Activated T-cell treated with anti-CD3 and anti-CD28 coated beads, Interleukin-2, amount 50 U/mL, for 4 hours (primary cell): ENCODE measurements at regions not wholly inside any gene's neighbourhood (a gene's known extent, or its start where the extent isn't known, plus 50 kb on each side); places are given as distances from the start of the nearest gene placed in this dataset.
"Not testable (repeated sequence)": the region's sequence is repeated elsewhere in the genome, so short reads cannot be mapped to it uniquely, and the experiment has no call there.

Experiments used
- ATAC-seq, 2 donors: fragments of 200-7000 bp; cut with Tn5 transposase; one replicate each; pipeline ENCODE4 v1.10.0; 2021
- DNase-seq: peaks from one replicate; pipeline ENCODE4 v3.0.0-alpha.2; 2020
- H3K27me3 Mint-ChIP-seq: one replicate; pipeline ENCODE4 v1.8.0; 2021; ENCODE audit warnings: low read depth, mixed read lengths
- H3K36me3 Mint-ChIP-seq: one replicate; pipeline ENCODE4 v1.8.0; 2022; ENCODE audit warnings: mixed read lengths; ENCODE audit not compliant: insufficient read depth
- H3K4me1 Mint-ChIP-seq: one replicate; pipeline ENCODE4 v1.8.0; 2021; ENCODE audit warnings: low read depth, mixed read lengths
- H3K4me3 Mint-ChIP-seq: one replicate; pipeline ENCODE4 v1.8.0; 2021; ENCODE audit warnings: mild to moderate bottlenecking, moderate library complexity, mixed read lengths
- H3K9me3 Mint-ChIP-seq: one replicate; pipeline ENCODE4 v1.8.0; 2021; ENCODE audit warnings: mixed read lengths

DNA sequence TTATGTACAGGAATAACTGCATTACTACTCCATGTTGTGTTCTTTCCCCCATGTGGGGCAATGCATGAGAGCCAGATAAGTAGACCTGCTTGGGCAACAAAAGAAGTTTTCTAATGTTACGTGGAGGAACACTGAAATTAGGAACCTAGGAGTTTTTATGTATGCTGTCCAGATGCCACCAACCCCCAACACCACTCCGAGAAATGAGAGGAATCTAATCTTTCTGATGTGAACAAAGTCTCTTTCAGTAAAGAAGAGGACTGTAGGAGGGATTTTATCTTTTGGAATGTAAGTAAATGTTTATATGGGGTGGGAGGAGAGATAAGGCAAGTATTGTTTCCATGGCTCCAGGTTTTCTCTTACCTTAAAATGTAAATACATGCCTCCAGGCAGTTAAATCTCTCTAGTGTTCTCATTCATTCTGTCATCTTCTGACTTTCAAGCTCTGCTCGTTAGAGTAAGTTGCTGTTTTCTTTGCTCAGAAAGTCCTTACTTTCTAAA is 820.6 kb downstream of the PCDH17 start:
- peaks cover 17% of the 10 kb centered on the region for H3K9me3 Mint-ChIP-seq
- no peaks in the 10 kb centered on the region for H3K36me3 Mint-ChIP-seq
- ATAC-seq (no peak), DNase-seq (no peak)
- H3K4me1 Mint-ChIP-seq, result no peaks in the 10 kb centered on the region
- no peaks in the 10 kb centered on the region for H3K27me3 Mint-ChIP-seq
- no peak overlapping the region for H3K4me3 Mint-ChIP-seq

DNA sequence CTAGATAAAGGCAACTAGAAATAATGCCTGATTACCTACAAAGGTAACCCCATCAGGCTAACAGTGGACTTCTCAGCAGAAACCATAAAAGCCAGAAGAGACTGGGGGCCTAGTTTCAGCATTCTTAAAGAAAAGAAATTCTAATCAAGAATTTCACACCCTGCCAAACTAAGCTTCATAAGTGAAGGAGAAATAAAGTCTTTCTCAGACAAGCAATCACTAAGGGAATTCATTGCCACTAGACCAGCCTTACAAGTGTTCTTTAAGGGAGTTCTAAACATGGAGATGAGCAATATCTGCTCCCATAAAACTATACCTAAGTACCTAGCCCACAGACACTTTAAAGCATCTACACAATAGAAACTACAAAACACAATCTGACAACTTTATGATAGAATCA is 823.5 kb downstream of the PCDH17 start:
- Mint-ChIP-seq H3K9me3 (peaks cover 24% of the 10 kb centered on the region), H3K4me1 (no peaks in the 10 kb centered on the region), H3K27me3 (no peaks in the 10 kb centered on the region), H3K4me3 (no peak overlapping the region), H3K36me3 (no peaks in the 10 kb centered on the region)
- DNase-seq, result no peak
- no peak for ATAC-seq

DNA sequence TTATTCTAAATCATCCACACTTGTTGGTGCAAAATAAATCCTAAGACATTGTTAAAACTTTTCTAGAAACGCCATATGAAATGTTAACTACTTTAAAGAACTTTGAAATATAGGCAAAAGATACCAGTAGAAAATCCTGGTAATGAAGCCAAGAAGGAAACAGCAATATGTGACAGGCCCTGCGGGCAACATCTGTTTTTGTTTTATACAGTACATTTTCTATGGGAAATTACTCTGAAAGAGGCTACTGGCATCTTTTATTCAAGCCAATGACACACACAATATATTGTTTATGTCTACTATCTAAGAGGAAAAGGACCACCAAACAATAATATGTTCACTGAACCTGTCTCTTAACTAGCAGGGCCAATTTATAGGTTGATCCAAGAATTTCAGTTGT is 829.7 kb downstream of the PCDH17 start:
- Mint-ChIP-seq H3K36me3 (no peaks in the 10 kb centered on the region), H3K4me3 (no peak overlapping the region), H3K27me3 (no peaks in the 10 kb centered on the region), H3K4me1 (no peaks in the 10 kb centered on the region), H3K9me3 (peaks cover 15% of the 10 kb centered on the region)
- ATAC-seq (no peak), DNase-seq (no peak)

DNA sequence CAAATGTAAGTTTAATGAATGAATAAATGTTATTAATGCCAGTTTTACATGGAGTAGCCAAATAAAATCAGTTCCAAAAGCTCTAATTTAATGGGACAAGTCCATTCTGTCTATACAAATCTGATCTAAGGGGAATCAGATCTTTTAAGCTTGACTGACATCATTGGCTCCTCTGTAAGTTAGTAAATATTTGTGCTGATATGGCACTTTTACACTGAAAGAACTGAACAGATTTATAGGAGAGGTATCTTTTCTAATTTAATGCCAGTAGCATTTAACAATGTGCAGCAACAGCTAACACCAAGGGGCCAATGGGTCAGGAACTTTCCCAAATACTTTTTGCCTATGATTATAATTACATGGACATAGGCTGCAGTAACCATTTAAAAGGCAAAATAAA is 832.3 kb downstream of the PCDH17 start:
- DNase-seq (no peak), ATAC-seq (no peak)
- Mint-ChIP-seq H3K27me3 (no peaks in the 10 kb centered on the region), H3K4me3 (no peak overlapping the region), H3K36me3 (no peaks in the 10 kb centered on the region), H3K9me3 (peaks cover 11% of the 10 kb centered on the region), H3K4me1 (no peaks in the 10 kb centered on the region)

DNA sequence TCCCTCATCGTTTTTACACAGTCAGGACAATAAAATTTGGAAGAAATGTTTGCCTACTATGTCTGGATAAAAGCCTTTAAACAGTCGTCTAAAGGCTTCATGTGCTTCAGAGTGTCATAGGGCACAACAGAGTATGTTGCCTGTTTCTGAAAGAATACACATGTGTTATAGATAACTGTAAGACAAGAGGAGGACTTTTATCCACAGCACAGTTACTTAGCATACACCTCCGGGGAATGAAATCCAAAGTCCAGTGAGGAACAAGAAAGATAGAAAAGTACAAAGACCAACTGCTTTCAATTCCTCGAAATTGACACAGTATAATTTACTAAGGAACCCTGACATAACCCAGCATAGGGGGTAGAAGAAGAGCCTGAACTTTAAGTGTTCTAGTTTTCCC is 835.6 kb downstream of the PCDH17 start:
- H3K9me3 Mint-ChIP-seq, result peaks cover 20% of the 10 kb centered on the region
- no peaks in the 10 kb centered on the region for H3K4me1 Mint-ChIP-seq
- ATAC-seq, result no peak
- H3K4me3 Mint-ChIP-seq, result no peak overlapping the region
- no peak for DNase-seq
- H3K27me3 Mint-ChIP-seq, result no peaks in the 10 kb centered on the region
- no peaks in the 10 kb centered on the region for H3K36me3 Mint-ChIP-seq

DNA sequence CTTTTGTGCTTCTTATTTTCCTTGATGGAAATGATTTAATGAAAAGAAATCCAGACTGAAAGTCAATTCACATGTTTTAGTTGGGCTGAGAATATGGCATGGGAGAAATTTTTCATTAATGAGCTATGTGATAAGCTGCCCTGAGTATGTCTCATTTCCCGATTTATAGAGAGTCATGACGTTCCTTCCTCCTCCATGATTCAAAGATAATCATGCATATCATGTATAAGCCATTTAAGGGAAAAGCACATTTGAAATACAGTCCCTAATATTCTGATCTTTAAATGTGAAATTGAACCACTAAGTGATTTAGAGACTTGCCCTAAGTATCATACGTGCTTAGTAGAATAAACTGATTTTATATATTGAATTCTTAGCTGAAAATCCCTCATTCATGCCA is 840.9 kb downstream of the PCDH17 start:
- H3K36me3 Mint-ChIP-seq, result no peaks in the 10 kb centered on the region
- no peak for ATAC-seq

DNA sequence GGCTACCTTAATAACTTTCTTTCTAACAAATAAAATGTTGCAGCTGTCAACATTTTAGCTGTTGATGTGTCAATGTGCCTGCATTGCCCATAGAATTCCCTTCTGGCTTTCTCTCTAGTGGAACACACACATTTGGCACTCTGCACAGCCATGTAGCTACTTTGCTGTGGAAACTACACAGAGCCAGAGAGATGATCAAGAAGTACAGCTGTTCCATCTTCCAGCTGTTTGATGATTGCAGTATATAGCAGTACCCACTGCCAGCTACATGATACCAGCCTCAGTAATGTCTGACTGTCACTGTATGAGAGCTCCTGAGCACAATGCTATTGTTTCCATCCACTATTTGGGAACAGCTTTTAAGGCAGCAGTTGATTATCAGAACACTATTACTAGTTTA is 843.0 kb downstream of the PCDH17 start:
- ATAC-seq, result no peak
- no peak for DNase-seq
- H3K4me3 Mint-ChIP-seq, result no peak overlapping the region
- H3K36me3 Mint-ChIP-seq, result no peaks in the 10 kb centered on the region
- H3K27me3 Mint-ChIP-seq, result no peaks in the 10 kb centered on the region
- no peaks in the 10 kb centered on the region for H3K4me1 Mint-ChIP-seq
- H3K9me3 Mint-ChIP-seq, result peaks cover 6% of the 10 kb centered on the region

More for the DNA sequence above, 840.9 kb downstream of the PCDH17 start:
- peaks cover 19% of the 10 kb centered on the region for H3K9me3 Mint-ChIP-seq
- no peaks in the 10 kb centered on the region for H3K4me1 Mint-ChIP-seq
- no peak overlapping the region for H3K4me3 Mint-ChIP-seq
- H3K27me3 Mint-ChIP-seq, result no peaks in the 10 kb centered on the region
- DNase-seq, result no peak

DNA sequence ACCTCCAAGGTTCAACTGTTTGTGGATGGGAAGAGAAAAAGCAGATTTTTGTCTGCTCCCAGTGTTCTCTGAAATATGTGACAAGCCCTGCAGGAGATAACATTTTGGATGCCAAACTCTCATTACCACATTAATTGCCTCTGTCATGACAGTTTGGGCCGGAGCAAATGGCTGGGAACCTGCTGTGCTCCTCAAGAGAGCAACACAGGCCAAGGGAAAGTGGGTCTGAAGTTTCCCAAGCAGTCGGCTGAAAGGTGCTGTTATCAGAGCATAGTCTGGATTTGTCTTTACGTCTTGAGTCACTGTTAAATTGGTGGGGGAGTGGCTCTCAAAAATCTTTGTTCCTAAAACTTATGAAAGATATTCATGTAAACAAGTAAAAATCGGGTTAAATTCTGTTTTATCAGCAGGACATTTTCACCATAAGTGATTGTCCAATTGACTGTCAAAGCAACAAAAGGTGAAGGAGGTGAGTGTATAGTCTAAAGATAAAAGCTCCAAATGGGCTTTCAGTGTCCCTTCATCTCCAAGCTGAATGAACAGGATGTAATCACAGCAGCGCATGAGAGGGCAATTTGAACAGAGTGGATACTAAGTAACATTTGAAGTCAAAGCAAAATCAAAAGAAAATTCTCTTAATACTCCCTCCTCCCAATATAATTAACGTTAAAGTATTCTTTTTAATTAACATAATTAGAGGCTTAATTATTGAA is 844.8 kb downstream of the PCDH17 start:
- Mint-ChIP-seq H3K4me3 (no peak overlapping the region), H3K9me3 (peaks cover 12% of the 10 kb centered on the region), H3K4me1 (no peaks in the 10 kb centered on the region), H3K36me3 (no peaks in the 10 kb centered on the region), H3K27me3 (no peaks in the 10 kb centered on the region)
- ATAC-seq, result no peak
- DNase-seq, result no peak

DNA sequence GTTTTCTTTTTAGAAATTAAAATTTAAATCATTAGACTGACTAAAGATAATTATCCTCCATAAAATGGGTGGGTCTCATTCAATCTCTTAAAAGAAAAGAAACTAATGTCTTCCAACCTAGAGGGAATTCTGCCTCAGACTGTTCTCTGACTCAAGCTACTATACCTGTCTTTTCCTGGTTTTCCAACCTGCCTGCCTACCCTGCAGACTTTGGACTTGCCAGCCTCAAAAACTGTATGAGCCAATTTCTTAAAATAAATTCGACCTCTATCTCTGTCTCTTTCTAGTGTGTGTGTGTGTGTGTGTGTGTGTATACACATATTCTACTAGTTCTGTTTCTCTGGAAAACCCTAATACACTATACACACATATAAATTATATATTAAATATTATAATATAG is 847.3 kb downstream of the PCDH17 start:
- H3K4me1 Mint-ChIP-seq, result no peaks in the 10 kb centered on the region
- no peaks in the 10 kb centered on the region for H3K36me3 Mint-ChIP-seq
- H3K27me3 Mint-ChIP-seq, result no peaks in the 10 kb centered on the region
- DNase-seq (no peak), ATAC-seq (no peak)
- no peak overlapping the region for H3K4me3 Mint-ChIP-seq
- peaks cover 14% of the 10 kb centered on the region for H3K9me3 Mint-ChIP-seq

DNA sequence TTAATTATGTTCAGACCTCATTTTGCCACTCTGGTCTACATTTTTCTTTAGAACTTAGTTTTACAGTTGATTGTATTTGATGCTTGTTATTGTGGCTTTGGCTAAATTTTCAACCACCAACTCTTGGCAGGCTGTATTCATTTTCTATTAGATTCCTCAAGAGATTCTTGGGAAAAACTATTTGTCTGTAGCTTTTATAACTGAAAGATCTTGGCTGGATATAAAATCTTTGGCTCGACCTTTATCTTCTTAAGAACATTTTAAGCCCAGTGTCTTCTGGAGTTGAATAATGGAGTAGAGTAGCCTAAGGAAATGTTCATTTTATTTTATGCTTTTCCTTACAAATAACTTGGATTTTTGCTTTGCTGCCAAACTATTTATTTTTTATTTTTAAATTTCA is 848.5 kb downstream of the PCDH17 start:
- H3K9me3 Mint-ChIP-seq, result peaks cover 14% of the 10 kb centered on the region
- ATAC-seq (no peak), DNase-seq (no peak)
- H3K27me3 Mint-ChIP-seq, result no peaks in the 10 kb centered on the region
- H3K4me1 Mint-ChIP-seq, result no peaks in the 10 kb centered on the region
- H3K36me3 Mint-ChIP-seq, result no peaks in the 10 kb centered on the region
- H3K4me3 Mint-ChIP-seq, result no peak overlapping the region

DNA sequence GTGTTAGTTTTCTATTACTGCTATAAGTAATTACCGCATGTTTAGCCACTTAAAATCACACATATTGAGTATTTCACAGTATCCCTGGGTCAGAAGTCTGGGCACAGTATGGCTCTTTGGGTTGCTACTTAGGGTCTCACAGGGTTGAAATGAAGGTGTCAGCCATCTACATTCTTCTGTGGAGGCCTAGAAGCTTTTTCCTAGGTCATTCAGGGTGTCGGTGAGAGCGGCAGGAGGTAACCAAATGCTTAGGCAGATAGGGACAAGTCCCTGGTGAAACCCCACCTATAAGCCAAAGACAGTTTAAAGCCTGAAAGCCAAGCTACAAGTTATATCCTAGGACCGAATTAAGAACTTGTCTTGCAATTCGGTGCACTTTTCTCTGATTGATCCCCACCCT is 856.7 kb downstream of the PCDH17 start:
- peaks cover 3% of the 10 kb centered on the region for H3K9me3 Mint-ChIP-seq
- H3K4me3 Mint-ChIP-seq, result no peak overlapping the region
- ATAC-seq, result no peak
- H3K4me1 Mint-ChIP-seq, result no peaks in the 10 kb centered on the region
- no peak for DNase-seq
- no peaks in the 10 kb centered on the region for H3K36me3 Mint-ChIP-seq
- no peaks in the 10 kb centered on the region for H3K27me3 Mint-ChIP-seq

DNA sequence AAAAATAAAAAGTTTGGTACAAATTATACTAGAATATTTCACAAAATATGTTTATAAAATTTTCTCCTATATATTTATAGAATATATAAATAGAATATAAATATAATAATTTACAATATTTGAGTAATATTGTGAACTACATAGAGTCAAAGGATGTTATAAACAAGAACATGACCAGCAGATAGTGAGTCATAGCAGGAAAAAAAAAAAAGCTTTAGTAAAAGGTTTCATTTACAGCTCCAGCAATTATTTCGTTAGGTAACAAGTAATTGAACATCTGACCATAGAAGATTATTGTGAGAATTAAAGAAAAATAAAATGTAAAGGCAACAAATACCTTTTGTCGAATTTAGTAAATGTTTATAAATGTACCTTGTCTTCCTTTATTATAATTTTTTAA is 864.1 kb downstream of the PCDH17 start:
- Mint-ChIP-seq H3K9me3 (no peaks in the 10 kb centered on the region), H3K4me1 (no peaks in the 10 kb centered on the region), H3K4me3 (no peak overlapping the region), H3K36me3 (no peaks in the 10 kb centered on the region), H3K27me3 (no peaks in the 10 kb centered on the region)
- no peak for ATAC-seq
- DNase-seq, result no peak

DNA sequence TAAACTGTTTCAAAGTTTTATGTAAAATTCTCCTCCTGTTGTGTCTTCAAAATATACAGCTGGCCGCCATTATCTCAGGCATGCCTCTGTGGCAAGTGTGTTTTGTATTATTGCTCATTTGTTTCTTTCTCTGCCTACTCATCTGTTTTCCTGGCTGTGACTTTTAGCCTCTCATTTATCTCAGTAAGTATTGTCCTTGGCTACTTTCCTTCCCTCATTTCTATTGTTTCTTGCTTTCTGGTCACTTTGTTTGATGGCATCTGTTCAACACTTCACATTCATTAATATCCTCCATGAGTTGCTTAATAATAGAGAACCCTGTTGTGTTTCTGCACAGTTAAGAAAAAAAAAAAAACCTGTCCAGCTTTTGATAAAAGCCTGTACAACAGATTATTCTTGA is 869.4 kb downstream of the PCDH17 start:
- Mint-ChIP-seq H3K36me3 (no peaks in the 10 kb centered on the region), H3K9me3 (peaks cover 4% of the 10 kb centered on the region), H3K4me1 (no peaks in the 10 kb centered on the region), H3K27me3 (no peaks in the 10 kb centered on the region), H3K4me3 (no peak overlapping the region)
- DNase-seq, result no peak
- ATAC-seq, result no peak

DNA sequence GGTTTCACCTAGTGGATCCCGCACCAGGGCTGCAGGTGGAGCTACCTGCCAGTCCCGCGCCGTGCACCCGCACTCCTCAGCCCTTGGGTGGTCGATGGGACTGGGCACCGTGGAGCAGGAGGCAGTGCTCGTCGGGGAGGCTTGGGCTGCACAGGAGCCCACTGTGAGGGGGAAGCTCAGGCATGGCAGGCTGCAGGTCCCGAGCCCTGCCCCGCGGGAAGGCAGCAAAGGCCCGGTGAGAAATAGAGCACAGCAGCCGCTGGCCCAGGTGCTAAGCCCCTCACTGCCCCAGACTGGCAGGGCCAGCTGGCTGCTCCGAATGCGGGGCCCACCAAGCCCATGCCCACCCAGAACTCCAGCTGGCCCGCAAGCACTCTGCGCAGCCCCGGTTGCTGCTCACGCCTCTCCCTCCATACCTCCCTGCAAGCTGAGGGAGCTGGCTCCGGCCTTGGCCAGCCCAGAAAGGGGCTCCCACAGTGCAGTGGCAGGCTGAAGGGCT is 872.7 kb downstream of the PCDH17 start:
- not testable (repeated sequence) for ATAC-seq, H3K9me3 Mint-ChIP-seq, H3K4me3 Mint-ChIP-seq, H3K36me3 Mint-ChIP-seq, H3K27me3 Mint-ChIP-seq, H3K4me1 Mint-ChIP-seq, DNase-seq

DNA sequence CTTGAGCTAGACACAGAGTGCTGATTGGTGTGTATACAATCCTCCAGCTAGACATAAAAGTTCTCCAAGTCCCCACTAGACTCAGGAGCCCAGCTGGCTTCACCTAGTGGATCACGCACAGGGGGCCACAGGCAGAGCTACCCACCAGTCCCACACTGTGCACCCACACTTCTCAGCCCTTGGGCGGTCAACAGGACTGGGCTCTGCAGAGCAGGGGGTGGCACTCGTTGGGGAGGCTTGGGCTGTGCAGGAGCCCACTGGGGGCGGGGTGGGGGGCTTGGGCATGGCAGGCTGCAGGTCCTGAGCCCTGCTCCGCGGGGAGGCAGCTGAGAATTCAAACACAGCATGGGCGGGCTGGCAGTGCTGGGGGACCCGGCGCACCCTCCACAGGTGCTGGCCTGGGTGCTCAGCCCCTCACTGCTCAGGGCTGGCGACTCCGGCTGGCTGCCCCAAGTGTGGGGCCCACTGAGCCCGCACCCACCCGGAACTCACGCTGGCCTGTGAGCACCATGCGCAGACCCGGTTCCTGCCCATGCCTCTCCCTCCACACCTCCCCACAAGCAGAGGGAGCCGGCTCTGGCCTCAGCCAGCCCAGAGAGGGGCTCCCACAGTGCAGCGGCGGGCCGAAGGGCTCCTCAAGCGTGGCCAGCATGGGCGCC is 873.8 kb downstream of the PCDH17 start:
- not testable (repeated sequence) for DNase-seq, ATAC-seq, H3K36me3 Mint-ChIP-seq, H3K27me3 Mint-ChIP-seq, H3K4me1 Mint-ChIP-seq, H3K9me3 Mint-ChIP-seq, H3K4me3 Mint-ChIP-seq
